ENCODE measurements at regions not wholly inside any gene's neighbourhood (a gene's known extent, or its start where the extent isn't known, plus 50 kb on each side); places are given as distances from the start of the nearest gene placed in this dataset.

DNA sequence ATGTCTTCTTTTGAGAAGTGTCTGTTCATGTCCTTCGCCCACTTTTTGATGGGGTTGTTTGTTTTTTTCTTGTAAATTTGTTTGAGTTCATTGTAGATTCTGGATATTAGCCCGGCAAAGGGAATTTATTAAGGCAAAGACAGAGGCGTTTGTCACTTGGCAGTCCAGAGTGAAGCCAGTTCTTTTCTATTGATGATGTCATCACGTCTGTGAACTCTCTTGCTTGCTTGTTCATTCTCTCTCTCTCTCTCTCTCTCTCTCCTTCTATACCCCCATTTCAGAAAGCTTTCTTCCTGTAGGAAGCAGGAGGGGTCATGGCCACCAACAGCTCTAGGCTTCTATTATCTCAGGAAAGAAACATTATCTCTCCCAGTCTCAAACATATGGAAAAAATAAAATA is 291.3 kb downstream of the OMA1 start:
- H3K4me1 ChIP-seq (ENCODE audit: control insufficient read depth in 2 of 2, insufficient read depth in 2 of 2, low read length in 2 of 2) = no peaks in the 10 kb centered on the region
- CTCF ChIA-PET = no interaction called here
- no peak overlapping the region for H3K4me2 ChIP-seq (replicated peaks; ENCODE audit: low read depth, low read length, poor library complexity, severe bottlenecking)
- Mint-ChIP-seq H3K27me3 (peaks cover 14% of the 10 kb centered on the region), H3K27ac (no peak overlapping the region), H3K4me1 (peaks cover 2% of the 10 kb centered on the region), H3K4me3 (no peak overlapping the region), H3K9me3 (ENCODE audit: insufficient read depth) (no peaks in the 10 kb centered on the region)
- POLR2A ChIA-PET = no interaction called here
- H3K9me3 ChIP-seq (ENCODE audit: control extremely low read depth in 1 of 3, control insufficient read depth in 2 of 3, insufficient read depth in 1 of 3, low read length in 2 of 3) = no peaks in the 10 kb centered on the region
- no peaks in the 10 kb centered on the region for H3K79me2 ChIP-seq (ENCODE audit: control insufficient read depth, insufficient read depth, low read length)
- intact Hi-C loops (cut with micrococcal nuclease) = no loop called here
- no peak overlapping the region for H3K4me3 ChIP-seq (ENCODE audit: control extremely low read depth in 1 of 5, extremely low read depth in 1 of 5, insufficient read depth in 1 of 5, low read depth in 2 of 5, low read length in 4 of 5)
- 83% methylated on average over 2 of the region's 4 CpGs for WGBS (ENCODE audit: insufficient coverage)
- H4K20me1 ChIP-seq (ENCODE audit: control insufficient read depth, insufficient read depth, low read length, poor library complexity, severe bottlenecking) = no peaks in the 10 kb centered on the region
- no peak overlapping the region for H3K9ac ChIP-seq (ENCODE audit: low read length)
- ATAC-seq (ENCODE audit: low read depth) = no peak
- no peaks in the 10 kb centered on the region for H3K36me3 ChIP-seq (replicated peaks in 1 of 2; ENCODE audit: control extremely low read depth in 1 of 2, control insufficient read depth in 1 of 2, extremely low read depth in 1 of 2, insufficient read depth in 2 of 2, low read length in 1 of 2)
- DNase-seq = no peak
- no peak overlapping the region for H2AFZ ChIP-seq (ENCODE audit: insufficient read depth, low read depth, low read length, poor library complexity, severe bottlenecking)
- no peak overlapping the region for H3K27ac ChIP-seq (ENCODE audit: low read length in 2 of 2)
- TF ChIP-seq, protein P1, sequence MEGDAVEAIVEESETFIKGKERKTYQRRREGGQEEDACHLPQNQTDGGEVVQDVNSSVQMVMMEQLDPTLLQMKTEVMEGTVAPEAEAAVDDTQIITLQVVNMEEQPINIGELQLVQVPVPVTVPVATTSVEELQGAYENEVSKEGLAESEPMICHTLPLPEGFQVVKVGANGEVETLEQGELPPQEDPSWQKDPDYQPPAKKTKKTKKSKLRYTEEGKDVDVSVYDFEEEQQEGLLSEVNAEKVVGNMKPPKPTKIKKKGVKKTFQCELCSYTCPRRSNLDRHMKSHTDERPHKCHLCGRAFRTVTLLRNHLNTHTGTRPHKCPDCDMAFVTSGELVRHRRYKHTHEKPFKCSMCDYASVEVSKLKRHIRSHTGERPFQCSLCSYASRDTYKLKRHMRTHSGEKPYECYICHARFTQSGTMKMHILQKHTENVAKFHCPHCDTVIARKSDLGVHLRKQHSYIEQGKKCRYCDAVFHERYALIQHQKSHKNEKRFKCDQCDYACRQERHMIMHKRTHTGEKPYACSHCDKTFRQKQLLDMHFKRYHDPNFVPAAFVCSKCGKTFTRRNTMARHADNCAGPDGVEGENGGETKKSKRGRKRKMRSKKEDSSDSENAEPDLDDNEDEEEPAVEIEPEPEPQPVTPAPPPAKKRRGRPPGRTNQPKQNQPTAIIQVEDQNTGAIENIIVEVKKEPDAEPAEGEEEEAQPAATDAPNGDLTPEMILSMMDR (IDR thresholded peaks at IDR 0.05) = no peak
- no peak for TF ChIP-seq EZH2 (IDR thresholded peaks at IDR 0.05; ENCODE audit: borderline replicate concordance, insufficient read depth, low read depth, low read length, poor library complexity, severe bottlenecking)
- H3K27me3 ChIP-seq (replicated peaks in 1 of 4; ENCODE audit: control extremely low read depth in 1 of 4, control insufficient read depth in 3 of 4, insufficient read depth in 4 of 4, low read length in 3 of 4) = peaks cover 0 to 14% (median 0%) of the 10 kb centered on the region in 4 experiments

DNA sequence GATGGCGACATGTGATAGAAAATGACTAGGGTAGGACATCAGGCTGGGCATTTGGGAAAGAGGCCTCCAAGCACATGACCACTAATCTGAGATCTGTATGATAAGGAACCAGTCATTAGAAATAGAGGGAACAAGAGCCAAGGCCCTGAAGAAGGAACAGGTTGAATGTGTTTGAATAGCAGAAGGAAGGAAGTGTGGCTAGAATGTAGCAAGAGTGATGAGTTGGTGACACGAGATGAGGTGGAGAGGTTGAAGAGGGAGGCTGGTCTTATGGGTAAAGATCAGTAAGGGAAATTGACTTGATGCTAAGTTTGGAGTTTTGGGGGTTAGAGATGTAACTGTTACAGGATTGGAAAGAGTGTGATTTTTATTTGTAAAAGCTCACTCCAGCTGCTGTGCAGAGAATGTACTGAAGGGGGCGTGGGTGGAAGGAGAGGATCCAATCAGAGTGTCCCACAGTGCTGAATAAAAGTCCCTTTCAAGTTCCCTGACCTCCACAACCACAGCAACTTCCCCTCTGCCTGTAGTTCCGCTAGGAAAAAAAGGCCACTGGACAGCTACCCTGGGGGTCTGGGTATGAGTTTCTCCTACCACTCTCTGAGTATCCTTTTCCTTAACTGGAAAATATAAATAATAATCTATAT is 295.0 kb downstream of the OMA1 start:
- intact Hi-C loops (cut with micrococcal nuclease) = no loop called here
- ATAC-seq (ENCODE audit: low read depth) = no peak

More for the DNA sequence above, 295.0 kb downstream of the OMA1 start:
- POLR2A ChIA-PET = no interaction called here
- no peaks in the 10 kb centered on the region for H4K20me1 ChIP-seq (ENCODE audit: control insufficient read depth, insufficient read depth, low read length, poor library complexity, severe bottlenecking)
- H3K36me3 ChIP-seq (replicated peaks in 1 of 2; ENCODE audit: control extremely low read depth in 1 of 2, control insufficient read depth in 1 of 2, extremely low read depth in 1 of 2, insufficient read depth in 2 of 2, low read length in 1 of 2) = no peaks in the 10 kb centered on the region
- H3K79me2 ChIP-seq (ENCODE audit: control insufficient read depth, insufficient read depth, low read length) = no peaks in the 10 kb centered on the region
- no peaks in the 10 kb centered on the region for H3K9me3 ChIP-seq (ENCODE audit: control extremely low read depth in 1 of 3, control insufficient read depth in 2 of 3, insufficient read depth in 1 of 3, low read length in 2 of 3)
- H3K27me3 ChIP-seq (replicated peaks in 1 of 4; ENCODE audit: control extremely low read depth in 1 of 4, control insufficient read depth in 3 of 4, insufficient read depth in 4 of 4, low read length in 3 of 4) = peaks cover 0 to 37% (median 6%) of the 10 kb centered on the region in 4 experiments
- H3K27ac Mint-ChIP-seq = no peak overlapping the region
- no peak overlapping the region for H3K4me3 ChIP-seq (ENCODE audit: control extremely low read depth in 1 of 5, extremely low read depth in 1 of 5, insufficient read depth in 1 of 5, low read depth in 2 of 5, low read length in 4 of 5)
- no peak overlapping the region for H2AFZ ChIP-seq (ENCODE audit: insufficient read depth, low read depth, low read length, poor library complexity, severe bottlenecking)
- CTCF ChIA-PET = no interaction called here
- no peak overlapping the region for H3K9ac ChIP-seq (ENCODE audit: low read length)
- TF ChIP-seq EZH2 (IDR thresholded peaks at IDR 0.05; ENCODE audit: borderline replicate concordance, insufficient read depth, low read depth, low read length, poor library complexity, severe bottlenecking) = no peak
- TF ChIP-seq, protein P1 (IDR thresholded peaks at IDR 0.05) = no peak
- H3K27ac ChIP-seq (ENCODE audit: low read length in 2 of 2) = no peak overlapping the region
- H3K27me3 Mint-ChIP-seq = peaks cover 36% of the 10 kb centered on the region
- peaks cover 0 to 4% of the 10 kb centered on the region in 2 donors for H3K4me1 ChIP-seq (ENCODE audit: control insufficient read depth in 2 of 2, insufficient read depth in 2 of 2, low read length in 2 of 2)
- no peaks in the 10 kb centered on the region for H3K9me3 Mint-ChIP-seq (ENCODE audit: insufficient read depth)
- H3K4me1 Mint-ChIP-seq = peaks cover 11% of the 10 kb centered on the region
- H3K4me2 ChIP-seq (replicated peaks; ENCODE audit: low read depth, low read length, poor library complexity, severe bottlenecking) = no peak overlapping the region
- DNase-seq = no peak
- 54% methylated on average over 2 of the region's 4 CpGs for WGBS (ENCODE audit: insufficient coverage)
- H3K4me3 Mint-ChIP-seq = no peak overlapping the region
